NB4 (cell line): ENCODE measurements at regions not wholly inside any gene's neighbourhood (a gene's known extent, or its start where the extent isn't known, plus 50 kb on each side); places are given as distances from the start of the nearest gene placed in this dataset.

Experiments used
- DNase-seq: peaks from one replicate; pipeline ENCODE4 v3.0.0; 2010; ENCODE audit warnings: low read depth
- H3K4me3 ChIP-seq: one replicate; pipeline ENCODE4 v1.5.1; 2011; ENCODE audit warnings: mild to moderate bottlenecking, low read depth, low read length, moderate library complexity
- MYC ChIP-seq: IDR thresholded peaks from 2 replicates; pipeline ENCODE4 v1.6.1; 2011; ENCODE audit warnings: low read depth, low read length
- POLR2A ChIP-seq: IDR thresholded peaks from 2 replicates; pipeline ENCODE4 v1.6.1; 2011; ENCODE audit warnings: mild to moderate bottlenecking; ENCODE audit not compliant: insufficient read length; ENCODE audit errors: extremely low read depth
- TF ChIP-seq, protein P1 (sequence below): IDR thresholded peaks from 2 replicates; pipeline ENCODE4 v1.6.1; 2011; ENCODE audit warnings: low read depth, low read length
- TF ChIP-seq, protein P2 (sequence below): IDR thresholded peaks from one replicate; pipeline ENCODE4 v1.5.1; 2012; ENCODE audit warnings: low read depth, low read length

DNA sequence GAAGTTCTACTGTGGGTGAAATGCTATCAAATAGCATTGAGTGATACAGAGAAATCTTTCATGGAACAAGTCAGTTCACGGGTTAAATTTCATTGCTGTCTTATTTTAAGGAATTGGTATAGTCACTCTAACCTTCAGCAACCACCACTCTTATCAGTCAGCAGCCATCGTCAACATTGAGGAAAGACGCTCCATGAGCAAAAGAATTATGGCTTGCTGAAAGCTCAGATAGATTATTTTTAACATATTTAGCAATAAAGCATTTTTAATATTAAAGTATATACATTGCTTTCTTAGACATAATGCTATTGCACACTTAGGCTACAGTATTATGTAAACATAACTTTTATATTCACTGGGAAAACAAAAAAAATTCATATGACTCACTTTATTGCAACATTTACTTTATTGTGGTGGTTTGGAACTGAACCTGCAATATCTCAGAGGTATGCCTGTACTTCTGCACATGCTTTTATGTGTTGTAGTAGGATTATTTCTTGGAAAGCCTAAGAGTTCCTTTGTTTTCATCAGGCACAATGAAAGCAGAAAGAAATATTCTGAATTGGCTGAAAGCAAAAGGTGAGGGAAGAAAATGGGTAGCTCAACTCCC lies 586.7 kb downstream of the GBA3 start:
- no peak overlapping the region for H3K4me3 ChIP-seq
- TF ChIP-seq, protein P1, sequence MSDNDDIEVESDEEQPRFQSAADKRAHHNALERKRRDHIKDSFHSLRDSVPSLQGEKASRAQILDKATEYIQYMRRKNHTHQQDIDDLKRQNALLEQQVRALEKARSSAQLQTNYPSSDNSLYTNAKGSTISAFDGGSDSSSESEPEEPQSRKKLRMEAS, result no peak
- TF ChIP-seq POLR2A (no peak), MYC (no peak)
- TF ChIP-seq, protein P2, sequence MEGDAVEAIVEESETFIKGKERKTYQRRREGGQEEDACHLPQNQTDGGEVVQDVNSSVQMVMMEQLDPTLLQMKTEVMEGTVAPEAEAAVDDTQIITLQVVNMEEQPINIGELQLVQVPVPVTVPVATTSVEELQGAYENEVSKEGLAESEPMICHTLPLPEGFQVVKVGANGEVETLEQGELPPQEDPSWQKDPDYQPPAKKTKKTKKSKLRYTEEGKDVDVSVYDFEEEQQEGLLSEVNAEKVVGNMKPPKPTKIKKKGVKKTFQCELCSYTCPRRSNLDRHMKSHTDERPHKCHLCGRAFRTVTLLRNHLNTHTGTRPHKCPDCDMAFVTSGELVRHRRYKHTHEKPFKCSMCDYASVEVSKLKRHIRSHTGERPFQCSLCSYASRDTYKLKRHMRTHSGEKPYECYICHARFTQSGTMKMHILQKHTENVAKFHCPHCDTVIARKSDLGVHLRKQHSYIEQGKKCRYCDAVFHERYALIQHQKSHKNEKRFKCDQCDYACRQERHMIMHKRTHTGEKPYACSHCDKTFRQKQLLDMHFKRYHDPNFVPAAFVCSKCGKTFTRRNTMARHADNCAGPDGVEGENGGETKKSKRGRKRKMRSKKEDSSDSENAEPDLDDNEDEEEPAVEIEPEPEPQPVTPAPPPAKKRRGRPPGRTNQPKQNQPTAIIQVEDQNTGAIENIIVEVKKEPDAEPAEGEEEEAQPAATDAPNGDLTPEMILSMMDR, result no peak
- peak; percentile 16 for DNase-seq

DNA sequence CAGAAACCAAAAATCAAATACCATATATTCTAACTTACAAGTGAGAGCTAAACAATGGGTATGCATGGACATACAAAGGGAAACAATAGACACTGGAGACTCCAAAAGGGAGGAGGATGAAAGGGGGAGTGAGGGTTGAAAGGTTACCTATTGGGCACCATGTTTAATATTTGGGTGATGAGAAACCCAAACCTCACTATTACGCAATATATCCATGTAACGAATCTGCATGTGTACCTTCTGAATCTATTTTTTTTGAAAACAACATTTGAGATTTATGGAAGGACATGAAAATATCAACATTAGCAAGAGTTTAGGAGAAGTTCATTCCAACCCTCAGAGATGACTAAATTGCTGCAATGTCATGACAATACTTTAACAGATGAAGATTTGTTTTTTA lies 586.1 kb downstream of the GBA3 start:
- DNase-seq, result no peak
- no peak overlapping the region for H3K4me3 ChIP-seq
- TF ChIP-seq POLR2A, result no peak
- TF ChIP-seq, protein P2, result no peak
- TF ChIP-seq MYC, result no peak
- TF ChIP-seq, protein P1, result no peak

DNA sequence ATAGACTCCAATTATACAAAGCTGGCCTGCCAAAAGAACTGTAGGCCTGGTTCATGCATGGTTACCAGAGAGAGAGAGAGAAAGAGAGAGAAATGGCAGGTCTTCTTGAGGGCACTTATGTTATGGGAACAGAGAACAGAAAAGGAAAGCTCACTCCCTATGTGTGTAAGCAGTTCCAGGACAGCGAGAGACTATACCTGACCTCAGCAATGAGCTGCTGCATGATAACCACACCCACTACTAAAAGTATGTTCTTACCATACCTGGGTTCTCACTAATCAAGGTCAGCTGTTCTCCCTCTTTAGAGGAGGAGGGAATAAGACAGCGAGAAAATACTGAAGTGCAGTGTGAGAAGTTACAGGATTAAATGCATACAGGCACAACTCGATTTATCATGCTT lies 583.3 kb downstream of the GBA3 start:
- no peak for DNase-seq
- TF ChIP-seq MYC (no peak), POLR2A (no peak)
- TF ChIP-seq, protein P2, result no peak
- TF ChIP-seq, protein P1, result no peak
- H3K4me3 ChIP-seq, result no peak overlapping the region

DNA sequence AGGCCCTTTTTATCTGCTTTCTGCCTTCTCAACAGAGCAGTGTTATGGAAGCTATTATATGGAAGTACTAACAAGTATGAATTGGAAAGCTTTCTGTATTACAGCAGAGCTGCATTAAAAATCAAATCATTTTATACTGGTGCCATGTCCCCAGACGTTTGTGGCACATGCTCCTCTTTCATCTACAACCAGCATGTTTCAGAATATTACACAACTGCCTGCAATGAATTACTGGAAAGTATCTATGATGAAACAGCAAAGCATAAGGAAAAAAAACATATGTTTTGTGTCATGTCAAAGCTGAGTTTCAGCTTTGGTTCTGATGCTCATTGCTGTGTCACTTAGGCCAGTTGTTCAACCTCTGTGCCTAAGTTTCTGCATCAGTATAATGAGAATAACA lies 576.8 kb downstream of the GBA3 start:
- DNase-seq, result peak; percentile 36
- H3K4me3 ChIP-seq, result no peak overlapping the region
- TF ChIP-seq MYC (peak; percentile 75), POLR2A (no peak)
- TF ChIP-seq, protein P1, result peak; percentile 83
- TF ChIP-seq, protein P2, result no peak

DNA sequence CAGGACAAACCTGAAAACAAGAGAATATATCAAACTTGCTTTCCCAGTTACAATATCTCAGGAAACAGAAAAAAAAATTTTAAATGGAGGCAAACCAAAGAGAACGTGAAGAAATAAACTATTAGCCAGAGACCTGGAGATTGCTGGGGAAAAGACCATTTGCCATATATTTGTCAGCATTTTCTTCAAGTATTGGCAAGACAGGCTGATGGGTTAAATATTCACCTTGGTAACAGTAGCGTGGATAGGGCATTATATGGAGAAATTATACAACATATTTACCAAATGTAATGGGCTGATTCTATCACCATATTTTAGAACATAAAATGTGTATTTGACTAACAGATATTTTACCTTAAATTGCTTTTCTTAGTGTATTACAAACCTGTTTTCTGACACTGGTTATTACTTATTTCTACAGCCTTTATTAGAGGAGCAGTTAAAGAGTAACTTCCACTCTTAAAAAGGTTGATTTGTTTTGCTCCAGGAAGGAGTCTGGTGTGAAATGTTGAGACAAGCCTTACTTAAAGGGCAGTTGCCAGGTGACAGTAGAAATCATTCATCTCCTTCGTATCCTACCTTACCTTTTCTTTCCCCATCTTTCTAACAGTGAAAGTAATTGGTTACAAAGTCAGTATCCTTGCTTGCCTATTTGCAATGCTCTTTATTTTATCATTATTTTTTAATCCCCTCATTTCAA lies 575.5 kb downstream of the GBA3 start:
- TF ChIP-seq POLR2A (no peak), MYC (no peak)
- TF ChIP-seq, protein P1, result no peak
- TF ChIP-seq, protein P2, result no peak
- H3K4me3 ChIP-seq, result no peak overlapping the region
- DNase-seq, result no peak
